K562 (cell line): ENCODE measurements at regions not wholly inside any gene's neighbourhood (a gene's known extent, or its start where the extent isn't known, plus 50 kb on each side); places are given as distances from the start of the nearest gene placed in this dataset.

Experiments
- ATAC-seq: fragments of 200-7000 bp; cut with Tn5 transposase; 3 replicates; pipeline ENCODE4 v1.9.1; 2020; ENCODE audit warnings: moderate library complexity
- BruUV-seq: library from RNA; stranded (reverse); fragments of 400-500 nt; replicated peaks from 2 replicates; lab custom pipeline; 2021; lab: Mats Ljungman, UMichigan
- CTCF ChIA-PET: fragments of 300-600 bp; formaldehyde crosslinking; extraction: SDS; loops from one replicate; lab custom pipeline; 2021; ENCODE audit warnings: low intra/inter-chr PET ratio; lab: Yijun Ruan, JAX
- POLR2A ChIA-PET: fragments of 300-600, 350-650 bp; sonication (Branson Sonifier 250); formaldehyde crosslinking; extraction: SDS; loops from one replicate; lab custom pipeline; 2021; ENCODE audit warnings: antibody characterized with exemption, inconsistent platforms; lab: Yijun Ruan, JAX
- DNase-seq, 4 experiments: peaks; one replicate each; pipeline versions ENCODE4 v3.0.0 to v3.0.0-alpha.2; 2011 to 2018; ENCODE audit warnings: low spot score in 3 of 4, mixed read lengths in 3 of 4; ENCODE audit errors: extremely low read depth in 1 of 4
- FAIRE-seq: peaks from 2 replicates; lab custom pipeline; 2011; peaks lifted over from hg19 to GRCh38; lab: Jason Lieb, UNC
- H2AFZ ChIP-seq: 2 replicates; pipeline ENCODE4 v1.6.0; 2011; ENCODE audit warnings: low read depth, low read length, control low read depth, inconsistent platforms
- H3K27ac ChIP-seq: fragments of 200-600 bp; 3 replicates; pipeline ENCODE4 v1.8.0; 2011; ENCODE audit warnings: low read depth, mild to moderate bottlenecking, control low read depth, inconsistent platforms, low read length, moderate library complexity, mixed read lengths; ENCODE audit errors: extremely low read depth
- H3K27me3 ChIP-seq, 2 experiments: fragments of 300-600 bp in 1 of 2; 2 replicates in 1 of 2; 3 replicates in 1 of 2; pipeline versions ENCODE4 v1.6.0 to v1.8.0; 2011; ENCODE audit warnings: inconsistent platforms in 2 of 2, low read length in 2 of 2, mild to moderate bottlenecking in 1 of 2, mixed read lengths in 1 of 2, moderate library complexity in 1 of 2; ENCODE audit not compliant: control insufficient read depth in 2 of 2, insufficient read depth in 2 of 2
- H3K36me3 ChIP-seq: fragments of 300-600 bp; 3 replicates; pipeline ENCODE4 v1.8.0; 2011; ENCODE audit warnings: mild to moderate bottlenecking, low read length, inconsistent platforms; ENCODE audit not compliant: control insufficient read depth, insufficient read depth
- H3K4me1 ChIP-seq, 2 experiments: fragments of 200-600 bp in 1 of 2; replicated peaks in 1 of 2; 2 replicates in 1 of 2; 3 replicates in 1 of 2; pipeline versions ENCODE4 v1.5.1 to v1.8.0; 2011; ENCODE audit warnings: inconsistent platforms in 2 of 2, low read length in 2 of 2, mild to moderate bottlenecking in 1 of 2, mixed read lengths in 1 of 2, moderate library complexity in 1 of 2; ENCODE audit not compliant: control insufficient read depth in 2 of 2, insufficient read depth in 2 of 2
- H3K4me2 ChIP-seq: 2 replicates; pipeline ENCODE4 v1.6.1; 2011; ENCODE audit warnings: low read length, control low read depth, inconsistent platforms, mixed read lengths; ENCODE audit not compliant: insufficient read depth
- H3K4me3 ChIP-seq: fragments of 200-600 bp; sonication (generic), shearing (Covaris generic); 2 replicates; pipeline ENCODE4 v1.5.1; 2016; ENCODE audit warnings: control low read depth, inconsistent platforms
- H3K79me2 ChIP-seq: fragments of 200-600 bp; 3 replicates; pipeline ENCODE4 v1.8.0; 2011; ENCODE audit warnings: low read length, inconsistent platforms; ENCODE audit not compliant: control insufficient read depth, insufficient read depth
- H3K9ac ChIP-seq, 2 experiments: 2 replicates each; pipeline versions ENCODE4 v1.6.0 to v1.6.1; 2011; ENCODE audit warnings: low read depth in 2 of 2, low read length in 2 of 2, control low read depth in 1 of 2, inconsistent platforms in 1 of 2, mild to moderate bottlenecking in 1 of 2, mixed read lengths in 1 of 2; ENCODE audit not compliant: insufficient read depth in 1 of 2
- H3K9me1 ChIP-seq: one replicate; pipeline ENCODE4 v1.6.0; 2011; ENCODE audit warnings: inconsistent platforms, mild to moderate bottlenecking, low read length, moderate library complexity; ENCODE audit not compliant: control insufficient read depth, insufficient read depth
- H3K9me3 ChIP-seq: replicated peaks from 2 replicates; pipeline ENCODE4 v1.5.1; 2011; ENCODE audit warnings: low read depth, low read length, inconsistent platforms; ENCODE audit not compliant: control insufficient read depth, insufficient read depth
- H4K20me1 ChIP-seq: replicated peaks from 2 replicates; pipeline ENCODE4 v1.6.1; 2011; ENCODE audit warnings: low read length, inconsistent platforms, mixed read lengths; ENCODE audit not compliant: control insufficient read depth, insufficient read depth
- ELF2 ChIP-seq: fragments of 250-450 bp; sonication (Bioruptor Pico); IDR thresholded peaks from 2 replicates; pipeline ENCODE4 v1.5.0; 2021; ENCODE audit warnings: mild to moderate bottlenecking
- EZH2 ChIP-seq: IDR thresholded peaks from 2 replicates; pipeline ENCODE4 v1.6.1; 2012; ENCODE audit warnings: low read depth, mild to moderate bottlenecking, inconsistent platforms, low read length, borderline replicate concordance
- FOXA3 ChIP-seq, 2 experiments: fragments of 450-650 bp in 1 of 2; sonication (generic) in 1 of 2; formaldehyde crosslinking; IDR thresholded peaks in 1 of 2; conservative IDR thresholded peaks in 1 of 2; 2 replicates each; pipeline versions ENCODE4 v1.4.0 to v1.8.0; 2020 to 2022; ENCODE audit warnings: mild to moderate bottlenecking in 2 of 2, missing genetic modification reagents in 1 of 2
- HDAC2 ChIP-seq: fragments of 450-650 bp; IDR thresholded peaks from 2 replicates; pipeline ENCODE4 v1.6.1; 2016; ENCODE audit warnings: mild to moderate bottlenecking
- HNRNPLL ChIP-seq: fragments of 200-400 bp; formaldehyde crosslinking; IDR thresholded peaks from 2 replicates; pipeline ENCODE4 v1.6.1; 2017; ENCODE audit warnings: low read length, low read depth, mild to moderate bottlenecking; ENCODE audit not compliant: poor library complexity, severe bottlenecking
- HNRNPUL1 ChIP-seq: fragments of 200-400 bp; formaldehyde crosslinking; IDR thresholded peaks from 2 replicates; pipeline ENCODE4 v1.6.1; 2017; ENCODE audit warnings: low read length
- KLF1 ChIP-seq: fragments of 450-650 bp; IDR thresholded peaks from 2 replicates; pipeline ENCODE4 v1.6.1; 2016; ENCODE audit warnings: missing genetic modification characterization, missing compliant biosample characterization
- SMARCE1 ChIP-seq: fragments of 450-650 bp; IDR thresholded peaks from 2 replicates; pipeline ENCODE4 v1.7.1; 2016; ENCODE audit warnings: mild to moderate bottlenecking
- TAL1 ChIP-seq: fragments of 450-650 bp; IDR thresholded peaks from 2 replicates; pipeline ENCODE4 v1.6.1; 2016; ENCODE audit warnings: mild to moderate bottlenecking
- ZBTB8A ChIP-seq: fragments of 450-650 bp; IDR thresholded peaks from 2 replicates; pipeline ENCODE4 v1.6.1; 2018; ENCODE audit warnings: mild to moderate bottlenecking, moderate library complexity; ENCODE audit not compliant: partially characterized antibody
- WGBS: fragments of 100-300 bp; shearing (Covaris generic); methylation state at CpG from one replicate; pipeline ENCODE4 v1.1.6; 2016; ENCODE audit warnings: low coverage, mixed read lengths; ENCODE audit not compliant: insufficient coverage; ENCODE audit errors: missing lambda C conversion rate; 5-methylcytosine and 5-hydroxymethylcytosine counted together
- in situ Hi-C: fragments of 300-500 bp; cut with MboI; formaldehyde crosslinking; loops from 4 replicates; pipeline ENCODE4 v1.15.0; 2018; ENCODE audit warnings: inconsistent platforms, mixed read lengths
- intact Hi-C: fragments of 100-400 bp; cut with micrococcal nuclease; formaldehyde crosslinking; loops from 2 replicates; pipeline ENCODE4 v1.14.2; 2022
- TF ChIP-seq, protein P1 (sequence below): sonication (generic); formaldehyde crosslinking; IDR thresholded peaks from 2 replicates; pipeline ENCODE4 v1.8.0; 2022; ENCODE audit warnings: mild to moderate bottlenecking, missing genetic modification reagents, borderline replicate concordance
- TF ChIP-seq, protein P2 (sequence below): fragments of 450-650 bp; IDR thresholded peaks from 2 replicates; pipeline ENCODE4 v1.7.1; 2018; ENCODE audit warnings: mild to moderate bottlenecking, low read depth; ENCODE audit not compliant: partially characterized antibody

GRCh38 chr2:242030858-242031257 is 161.3 kb downstream of the RTP5 start:
- POLR2A ChIA-PET = no interaction called here
- Histone ChIP-seq H3K4me2 (no peak overlapping the region), H3K9me3 (no peaks in the 10 kb centered on the region), H3K9me1 (no peaks in the 10 kb centered on the region), H2AFZ (no peak overlapping the region), H3K9ac (no peak overlapping the region), H3K27me3 (peaks cover 42 to 73% of the 10 kb centered on the region in 2 experiments), H3K27ac (no peak overlapping the region), H3K36me3 (no peaks in the 10 kb centered on the region), H3K4me3 (no peak overlapping the region), H3K79me2 (no peaks in the 10 kb centered on the region), H3K4me1 (peaks cover 0 to 5% of the 10 kb centered on the region in 2 experiments; a peak in 2 of 5 replicates), H4K20me1 (peaks cover 5% of the 10 kb centered on the region; the same call in 1 of the 2 replicates)
- in situ Hi-C loops = no loop called here
- FAIRE-seq (no peak), DNase-seq (no peak), ATAC-seq (no peak)
- 15% methylated on average over 8 of the region's 12 CpGs for WGBS
- CTCF ChIA-PET = no interaction called here
- intact Hi-C loops = no loop called here
- TF ChIP-seq HNRNPUL1 (no peak), HNRNPLL (no peak)
- no TSS peak for BruUV-seq

GRCh38 chr2:242031481-242032019 is 162.0 kb downstream of the RTP5 start:
- BruUV-seq = no TSS peak
- in situ Hi-C loops = no loop called here
- Histone ChIP-seq H4K20me1 (peaks cover 9% of the 10 kb centered on the region), H3K4me2 (no peak overlapping the region), H2AFZ (no peak overlapping the region), H3K27ac (no peak overlapping the region), H3K4me1 (peaks cover 0 to 5% of the 10 kb centered on the region in 2 experiments; a peak in 2 of 5 replicates), H3K4me3 (no peak overlapping the region), H3K9me1 (no peaks in the 10 kb centered on the region), H3K27me3 (peaks cover 48 to 77% of the 10 kb centered on the region in 2 experiments), H3K79me2 (no peaks in the 10 kb centered on the region), H3K36me3 (no peaks in the 10 kb centered on the region), H3K9me3 (no peaks in the 10 kb centered on the region), H3K9ac (no peak overlapping the region)
- DNase-seq = no peak
- ChIA-PET POLR2A (no interaction called here), CTCF (no interaction called here)
- intact Hi-C loops = no loop called here
- no peak for FAIRE-seq
- WGBS = under 1% methylated on average over 17 of the region's 20 CpGs
- ATAC-seq = peak; percentile 54
- no peak for TF ChIP-seq SMARCE1
- TF ChIP-seq FOXA3 (CRISPR knock-in tag; conservative IDR thresholded peaks at IDR 0.05 in 1 of 2, IDR thresholded peaks at IDR 0.05 in 1 of 2) = peak in 1 of 2 experiments; percentile 90; a peak in 2 of 4 replicates
- TF ChIP-seq, protein P1, sequence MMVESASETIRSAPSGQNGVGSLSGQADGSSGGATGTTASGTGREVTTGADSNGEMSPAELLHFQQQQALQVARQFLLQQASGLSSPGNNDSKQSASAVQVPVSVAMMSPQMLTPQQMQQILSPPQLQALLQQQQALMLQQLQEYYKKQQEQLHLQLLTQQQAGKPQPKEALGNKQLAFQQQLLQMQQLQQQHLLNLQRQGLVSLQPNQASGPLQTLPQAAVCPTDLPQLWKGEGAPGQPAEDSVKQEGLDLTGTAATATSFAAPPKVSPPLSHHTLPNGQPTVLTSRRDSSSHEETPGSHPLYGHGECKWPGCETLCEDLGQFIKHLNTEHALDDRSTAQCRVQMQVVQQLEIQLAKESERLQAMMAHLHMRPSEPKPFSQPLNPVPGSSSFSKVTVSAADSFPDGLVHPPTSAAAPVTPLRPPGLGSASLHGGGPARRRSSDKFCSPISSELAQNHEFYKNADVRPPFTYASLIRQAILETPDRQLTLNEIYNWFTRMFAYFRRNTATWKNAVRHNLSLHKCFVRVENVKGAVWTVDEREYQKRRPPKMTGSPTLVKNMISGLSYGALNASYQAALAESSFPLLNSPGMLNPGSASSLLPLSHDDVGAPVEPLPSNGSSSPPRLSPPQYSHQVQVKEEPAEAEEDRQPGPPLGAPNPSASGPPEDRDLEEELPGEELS = peak; percentile 45; the same call in 1 of the 2 replicates
- TF ChIP-seq EZH2 = no peak
- TF ChIP-seq ZBTB8A = no peak
- no peak for TF ChIP-seq TAL1
- peak; percentile 49; the same call in 1 of the 2 replicates for TF ChIP-seq HDAC2
- TF ChIP-seq, protein P2, sequence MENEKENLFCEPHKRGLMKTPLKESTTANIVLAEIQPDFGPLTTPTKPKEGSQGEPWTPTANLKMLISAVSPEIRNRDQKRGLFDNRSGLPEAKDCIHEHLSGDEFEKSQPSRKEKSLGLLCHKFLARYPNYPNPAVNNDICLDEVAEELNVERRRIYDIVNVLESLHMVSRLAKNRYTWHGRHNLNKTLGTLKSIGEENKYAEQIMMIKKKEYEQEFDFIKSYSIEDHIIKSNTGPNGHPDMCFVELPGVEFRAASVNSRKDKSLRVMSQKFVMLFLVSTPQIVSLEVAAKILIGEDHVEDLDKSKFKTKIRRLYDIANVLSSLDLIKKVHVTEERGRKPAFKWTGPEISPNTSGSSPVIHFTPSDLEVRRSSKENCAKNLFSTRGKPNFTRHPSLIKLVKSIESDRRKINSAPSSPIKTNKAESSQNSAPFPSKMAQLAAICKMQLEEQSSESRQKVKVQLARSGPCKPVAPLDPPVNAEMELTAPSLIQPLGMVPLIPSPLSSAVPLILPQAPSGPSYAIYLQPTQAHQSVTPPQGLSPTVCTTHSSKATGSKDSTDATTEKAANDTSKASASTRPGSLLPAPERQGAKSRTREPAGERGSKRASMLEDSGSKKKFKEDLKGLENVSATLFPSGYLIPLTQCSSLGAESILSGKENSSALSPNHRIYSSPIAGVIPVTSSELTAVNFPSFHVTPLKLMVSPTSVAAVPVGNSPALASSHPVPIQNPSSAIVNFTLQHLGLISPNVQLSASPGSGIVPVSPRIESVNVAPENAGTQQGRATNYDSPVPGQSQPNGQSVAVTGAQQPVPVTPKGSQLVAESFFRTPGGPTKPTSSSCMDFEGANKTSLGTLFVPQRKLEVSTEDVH = no peak
- TF ChIP-seq ELF2 (CRISPR knock-in tag) = no peak
- no peak for TF ChIP-seq KLF1 (tag)
